ENCODE measurements at regions not wholly inside any gene's neighbourhood (a gene's known extent, or its start where the extent isn't known, plus 50 kb on each side); places are given as distances from the start of the nearest gene placed in this dataset.
"Not testable (repeated sequence)": the region's sequence is repeated elsewhere in the genome, so short reads cannot be mapped to it uniquely, and the experiment has no call there.

DNA sequence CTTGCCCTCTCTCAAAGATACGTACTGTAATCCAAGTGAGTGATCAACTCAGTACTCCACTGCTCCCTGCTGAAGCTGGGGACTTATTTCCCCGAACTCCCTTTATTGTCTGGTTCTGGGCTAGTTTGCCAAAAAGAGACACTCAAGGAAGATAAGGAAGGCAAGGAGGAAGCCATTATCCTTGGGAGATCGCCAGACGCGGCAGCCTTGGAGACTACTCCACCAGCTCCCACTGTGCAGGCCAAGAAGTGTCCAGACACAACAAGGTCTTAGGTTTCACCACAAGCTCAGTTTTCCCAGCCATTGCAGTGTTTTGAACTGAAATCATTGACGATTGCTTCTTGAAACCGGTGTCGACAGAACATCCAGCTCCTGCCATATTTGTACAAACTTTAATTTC is 439.6 kb upstream of the UBE2E3 start:
- H3K4me3 ChIP-seq: no peak overlapping the region
- intact Hi-C loops (cut with DNase I, micrococcal nuclease): no loop called here
- TF ChIP-seq, protein P1, sequence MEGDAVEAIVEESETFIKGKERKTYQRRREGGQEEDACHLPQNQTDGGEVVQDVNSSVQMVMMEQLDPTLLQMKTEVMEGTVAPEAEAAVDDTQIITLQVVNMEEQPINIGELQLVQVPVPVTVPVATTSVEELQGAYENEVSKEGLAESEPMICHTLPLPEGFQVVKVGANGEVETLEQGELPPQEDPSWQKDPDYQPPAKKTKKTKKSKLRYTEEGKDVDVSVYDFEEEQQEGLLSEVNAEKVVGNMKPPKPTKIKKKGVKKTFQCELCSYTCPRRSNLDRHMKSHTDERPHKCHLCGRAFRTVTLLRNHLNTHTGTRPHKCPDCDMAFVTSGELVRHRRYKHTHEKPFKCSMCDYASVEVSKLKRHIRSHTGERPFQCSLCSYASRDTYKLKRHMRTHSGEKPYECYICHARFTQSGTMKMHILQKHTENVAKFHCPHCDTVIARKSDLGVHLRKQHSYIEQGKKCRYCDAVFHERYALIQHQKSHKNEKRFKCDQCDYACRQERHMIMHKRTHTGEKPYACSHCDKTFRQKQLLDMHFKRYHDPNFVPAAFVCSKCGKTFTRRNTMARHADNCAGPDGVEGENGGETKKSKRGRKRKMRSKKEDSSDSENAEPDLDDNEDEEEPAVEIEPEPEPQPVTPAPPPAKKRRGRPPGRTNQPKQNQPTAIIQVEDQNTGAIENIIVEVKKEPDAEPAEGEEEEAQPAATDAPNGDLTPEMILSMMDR (IDR thresholded peaks at IDR 0.05): no peak
- ATAC-seq: no peak
- H3K36me3 ChIP-seq (ENCODE audit: low read depth): no peaks in the 10 kb centered on the region
- no peaks in the 10 kb centered on the region for H3K9me3 ChIP-seq
- no peaks in the 10 kb centered on the region for H3K4me1 ChIP-seq (ENCODE audit: low read depth)
- no peak for DNase-seq

DNA sequence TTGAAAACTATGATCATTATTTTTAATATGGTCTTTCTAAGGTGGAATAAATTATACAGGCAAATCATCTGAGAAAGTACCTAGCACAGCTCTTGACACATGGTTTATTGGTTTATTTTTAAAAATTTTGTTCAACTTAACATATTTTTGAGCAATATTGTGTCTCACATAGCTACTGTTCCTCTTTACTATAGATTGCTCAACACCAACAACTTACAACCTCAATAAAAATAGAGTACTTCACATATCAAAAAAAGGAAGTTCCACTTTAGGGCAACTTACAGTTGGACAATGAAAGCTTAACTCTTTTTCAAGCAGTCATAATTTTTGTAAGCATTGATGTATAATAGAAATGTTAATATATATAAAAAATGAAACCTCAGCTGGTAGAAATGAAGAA is 440.9 kb upstream of the UBE2E3 start:
- intact Hi-C loops (cut with DNase I, micrococcal nuclease): no loop called here
- no peaks in the 10 kb centered on the region for H3K4me1 ChIP-seq (ENCODE audit: low read depth)
- H3K9me3 ChIP-seq: no peaks in the 10 kb centered on the region
- H3K36me3 ChIP-seq (ENCODE audit: low read depth): no peaks in the 10 kb centered on the region
- no peak for ATAC-seq
- TF ChIP-seq, protein P1 (IDR thresholded peaks at IDR 0.05): no peak
- H3K4me3 ChIP-seq: no peak overlapping the region
- no peak for DNase-seq

DNA sequence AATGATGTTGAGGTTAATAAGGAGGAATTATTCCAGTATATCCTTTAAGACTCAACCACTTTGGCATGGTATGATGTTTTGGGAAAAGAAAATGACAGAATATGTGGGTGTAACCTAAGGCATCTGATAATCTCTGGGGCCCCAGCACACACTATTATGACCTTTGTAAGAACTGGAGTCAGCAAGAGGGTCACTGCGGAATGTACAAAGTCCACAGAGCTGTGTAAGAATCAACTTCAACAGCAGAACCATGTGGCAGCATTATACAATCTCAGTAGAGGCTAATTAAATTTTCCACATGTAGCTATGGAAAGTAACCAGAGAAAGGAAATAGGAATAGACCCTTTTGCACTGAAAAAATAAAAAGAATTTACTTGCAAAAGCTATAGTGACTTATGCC is 445.1 kb upstream of the UBE2E3 start:
- no peaks in the 10 kb centered on the region for H3K36me3 ChIP-seq (ENCODE audit: low read depth)
- no peaks in the 10 kb centered on the region for H3K9me3 ChIP-seq
- TF ChIP-seq, protein P1 (IDR thresholded peaks at IDR 0.05): no peak
- ATAC-seq: no peak
- DNase-seq: no peak
- no peaks in the 10 kb centered on the region for H3K4me1 ChIP-seq (ENCODE audit: low read depth)
- intact Hi-C loops (cut with DNase I, micrococcal nuclease): no loop called here
- no peak overlapping the region for H3K4me3 ChIP-seq

DNA sequence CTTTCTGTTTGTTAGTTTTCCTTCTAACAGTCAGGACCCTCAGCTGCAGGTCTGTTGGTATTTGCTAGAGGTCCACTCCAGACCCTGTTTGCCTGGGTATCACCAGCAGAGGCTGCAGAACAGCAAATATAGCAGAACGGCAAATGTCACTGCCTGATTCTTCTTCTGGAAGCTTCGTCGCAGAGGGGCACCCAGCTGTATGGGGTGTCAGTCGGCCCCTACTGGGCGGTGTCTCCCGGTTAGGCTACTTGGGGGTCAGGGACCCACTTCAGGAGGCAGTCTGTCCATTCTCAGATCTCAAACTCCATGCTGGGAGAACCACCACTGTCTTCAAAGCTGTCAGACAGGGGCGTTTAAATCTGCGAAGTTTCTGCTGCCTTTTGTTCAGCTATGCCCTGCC is 448.6 kb upstream of the UBE2E3 start:
- ATAC-seq; H3K36me3 ChIP-seq (ENCODE audit: low read depth); H3K4me3 ChIP-seq; DNase-seq; intact Hi-C loops (cut with DNase I, micrococcal nuclease); H3K4me1 ChIP-seq (ENCODE audit: low read depth); H3K9me3 ChIP-seq: not testable (repeated sequence)

DNA sequence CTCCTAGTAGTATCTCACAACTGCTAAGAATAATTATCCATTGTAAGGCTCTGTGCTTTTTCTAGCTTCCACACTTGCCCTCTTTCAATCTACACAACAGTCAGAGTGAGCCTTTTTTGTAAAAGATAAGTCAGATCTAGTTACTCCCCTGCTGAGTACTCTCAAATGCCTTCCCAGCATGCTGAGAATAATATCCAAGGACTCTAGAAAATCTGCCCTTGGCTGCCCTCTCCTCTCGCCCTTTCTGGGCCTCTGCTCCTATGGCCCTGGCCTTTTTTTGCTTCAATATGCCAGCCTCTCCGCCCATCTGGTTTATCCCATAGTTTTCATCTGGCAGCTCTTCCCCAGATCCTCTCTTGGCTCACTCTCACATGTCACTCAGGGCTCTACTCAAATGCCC is 455.9 kb upstream of the UBE2E3 start:
- intact Hi-C loops (cut with DNase I, micrococcal nuclease): no loop called here
- TF ChIP-seq, protein P1 (IDR thresholded peaks at IDR 0.05): no peak
- no peak overlapping the region for H3K4me3 ChIP-seq

DNA sequence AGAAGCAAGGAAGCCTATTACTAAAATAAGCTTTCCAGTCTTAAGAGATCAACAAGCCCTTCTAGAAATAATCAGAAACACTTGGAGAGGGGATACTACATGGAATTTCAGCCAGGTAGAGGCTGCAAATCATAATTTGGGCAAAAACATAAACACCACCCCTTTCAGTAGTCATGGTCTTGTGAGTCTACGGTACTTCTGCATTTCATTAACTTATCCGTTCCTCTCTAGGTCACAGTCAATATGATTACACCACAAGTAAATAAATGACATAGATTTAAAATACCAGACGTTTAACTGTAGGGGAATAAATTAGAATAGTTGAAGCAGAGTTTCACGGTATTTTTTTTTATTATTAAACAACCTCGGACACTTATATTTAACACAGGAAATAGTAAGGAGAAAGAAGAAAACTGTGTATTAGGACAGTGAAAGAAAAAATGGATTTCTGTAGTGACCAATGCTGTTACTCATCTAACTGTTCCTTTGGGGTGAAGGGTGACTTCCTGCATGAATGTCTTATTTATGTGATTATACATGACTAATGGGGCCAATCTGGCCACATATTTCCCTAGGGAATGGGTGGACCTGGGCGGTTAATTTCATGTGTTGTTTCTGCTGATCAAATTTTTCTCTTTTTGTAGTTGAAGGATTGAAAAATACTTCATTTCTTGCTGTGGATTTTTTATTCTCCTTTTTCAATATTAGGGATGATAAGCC is 456.6 kb upstream of the UBE2E3 start:
- intact Hi-C loops (cut with DNase I, micrococcal nuclease): no loop called here
- TF ChIP-seq, protein P1 (IDR thresholded peaks at IDR 0.05): no peak
- no peak for ATAC-seq

More for the DNA sequence above, 455.9 kb upstream of the UBE2E3 start:
- Histone ChIP-seq H3K36me3 (ENCODE audit: low read depth) (no peaks in the 10 kb centered on the region), H3K4me1 (ENCODE audit: low read depth) (no peaks in the 10 kb centered on the region), H3K9me3 (no peaks in the 10 kb centered on the region)
- ATAC-seq: no peak
- no peak for DNase-seq

More for the DNA sequence above, 456.6 kb upstream of the UBE2E3 start:
- Histone ChIP-seq H3K9me3 (no peaks in the 10 kb centered on the region), H3K4me3 (no peak overlapping the region), H3K4me1 (ENCODE audit: low read depth) (no peaks in the 10 kb centered on the region), H3K36me3 (ENCODE audit: low read depth) (no peaks in the 10 kb centered on the region)
- DNase-seq: no peak
